ENCODE measurements at regions not wholly inside any gene's neighbourhood (a gene's known extent, or its start where the extent isn't known, plus 50 kb on each side); places are given as distances from the start of the nearest gene placed in this dataset.

- TF ChIP-seq CTCF (IDR thresholded peaks at IDR 0.05; ENCODE audit: extremely low read depth, missing control alignments): no peak
- DNase-seq (ENCODE audit: low spot score): no peak
These were observed 225.5 kb upstream of the IPO5 start for GRCh38 chr13:97727991-97728390.

GRCh38 chr13:97736436-97736835 lies 217.0 kb upstream of the IPO5 start:
- no peak for DNase-seq (ENCODE audit: low spot score)
- no peak for TF ChIP-seq CTCF (IDR thresholded peaks at IDR 0.05; ENCODE audit: extremely low read depth, missing control alignments)

- DNase-seq (ENCODE audit: low spot score): no peak
- TF ChIP-seq CTCF (IDR thresholded peaks at IDR 0.05; ENCODE audit: extremely low read depth, missing control alignments): no peak
These were observed 211.4 kb upstream of the IPO5 start for GRCh38 chr13:97742084-97742483.

GRCh38 chr13:97743938-97744337 lies 209.5 kb upstream of the IPO5 start:
- TF ChIP-seq CTCF (IDR thresholded peaks at IDR 0.05; ENCODE audit: extremely low read depth, missing control alignments): no peak
- DNase-seq (ENCODE audit: low spot score): no peak

- no peak for DNase-seq (ENCODE audit: low spot score)
- no peak for TF ChIP-seq CTCF (IDR thresholded peaks at IDR 0.05; ENCODE audit: extremely low read depth, missing control alignments)
These were observed 206.8 kb upstream of the IPO5 start for GRCh38 chr13:97746649-97747048.

- TF ChIP-seq CTCF (IDR thresholded peaks at IDR 0.05; ENCODE audit: extremely low read depth, missing control alignments): no peak
These were observed 204.3 kb upstream of the IPO5 start for GRCh38 chr13:97749174-97749573.

GRCh38 chr13:97751477-97751876 lies 202.0 kb upstream of the IPO5 start:
- no peak for DNase-seq (ENCODE audit: low spot score)
- TF ChIP-seq CTCF (IDR thresholded peaks at IDR 0.05; ENCODE audit: extremely low read depth, missing control alignments): no peak

More at GRCh38 chr13:97749174-97749573, 204.3 kb upstream of the IPO5 start:
- DNase-seq (ENCODE audit: low spot score): no peak
